GM10266 (cell line): ENCODE measurements at regions not wholly inside any gene's neighbourhood (a gene's known extent, or its start where the extent isn't known, plus 50 kb on each side); places are given as distances from the start of the nearest gene placed in this dataset.

Experiments
- DNase-seq: peaks from one replicate; pipeline ENCODE4 v3.0.0; 2012; ENCODE audit errors: extremely low spot score
- CTCF ChIP-seq: IDR thresholded peaks from 2 replicates; pipeline ENCODE4 v1.5.1; 2012; ENCODE audit warnings: mild to moderate bottlenecking, low read depth; ENCODE audit not compliant: control insufficient read depth, insufficient read depth; ENCODE audit errors: missing control alignments

- no peak for TF ChIP-seq CTCF
- DNase-seq, result no peak
Observed at GRCh38 chr14:84806181-84806580, 723.8 kb upstream of the FLRT2 start.

DNA sequence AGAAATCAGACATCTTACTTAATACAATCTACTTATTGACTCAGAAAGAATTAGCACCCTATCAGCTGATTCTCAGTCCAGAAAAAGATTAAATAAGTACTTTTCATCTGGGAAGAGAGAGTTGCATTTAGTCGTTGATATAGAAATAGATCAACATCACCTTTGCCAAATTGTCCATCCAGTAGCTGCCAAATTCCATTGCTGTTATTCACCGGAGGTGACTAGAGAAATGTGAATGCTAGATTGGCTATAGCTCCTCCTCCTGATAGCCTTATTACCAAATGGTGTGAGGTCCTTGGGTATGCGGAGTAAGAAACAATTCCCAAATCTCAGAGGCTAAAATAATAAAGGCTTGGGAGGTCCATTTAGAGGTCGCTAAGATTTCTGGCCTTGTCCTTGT is 723.3 kb upstream of the FLRT2 start:
- DNase-seq, result no peak

DNA sequence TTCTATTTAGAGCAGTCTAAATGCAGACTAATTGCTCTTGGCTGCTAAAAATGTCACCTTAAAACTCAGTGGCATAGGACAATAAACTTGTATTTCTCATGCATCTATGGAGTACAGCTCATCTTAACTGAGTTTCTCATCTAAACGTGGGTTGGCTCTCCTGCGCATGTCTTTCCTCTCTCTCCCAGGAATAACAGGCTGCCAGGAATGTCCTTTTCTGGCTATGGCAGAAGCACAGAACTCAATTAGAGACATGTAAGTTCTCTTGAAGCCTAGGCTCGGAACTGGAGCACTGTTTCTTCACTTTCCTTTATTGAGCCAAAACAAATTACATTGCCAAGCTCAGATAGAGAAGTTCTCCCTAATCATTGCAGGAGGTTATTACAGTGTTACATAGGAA is 722.3 kb upstream of the FLRT2 start:
- DNase-seq, result no peak
- TF ChIP-seq CTCF, result no peak

More for the DNA sequence above, 723.3 kb upstream of the FLRT2 start:
- TF ChIP-seq CTCF, result no peak

DNA sequence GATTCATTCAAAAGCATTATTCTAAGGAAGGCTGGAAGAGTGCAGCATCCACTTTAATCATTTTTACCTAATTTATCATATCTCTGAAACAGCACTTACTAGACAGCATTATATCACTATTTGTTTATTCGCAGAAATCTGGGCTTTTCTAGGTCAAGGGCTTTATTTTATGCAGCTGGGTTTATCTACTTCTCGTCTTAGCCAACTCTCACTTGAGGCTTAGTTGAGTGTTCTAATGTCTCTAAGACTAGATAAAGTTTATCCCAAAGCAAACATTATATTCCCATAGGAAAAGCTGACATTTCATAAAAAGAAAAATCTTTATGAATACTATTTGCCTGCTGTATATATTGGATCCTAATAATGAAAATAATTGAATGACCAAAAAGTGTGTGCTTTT is 720.8 kb upstream of the FLRT2 start:
- TF ChIP-seq CTCF, result no peak

DNA sequence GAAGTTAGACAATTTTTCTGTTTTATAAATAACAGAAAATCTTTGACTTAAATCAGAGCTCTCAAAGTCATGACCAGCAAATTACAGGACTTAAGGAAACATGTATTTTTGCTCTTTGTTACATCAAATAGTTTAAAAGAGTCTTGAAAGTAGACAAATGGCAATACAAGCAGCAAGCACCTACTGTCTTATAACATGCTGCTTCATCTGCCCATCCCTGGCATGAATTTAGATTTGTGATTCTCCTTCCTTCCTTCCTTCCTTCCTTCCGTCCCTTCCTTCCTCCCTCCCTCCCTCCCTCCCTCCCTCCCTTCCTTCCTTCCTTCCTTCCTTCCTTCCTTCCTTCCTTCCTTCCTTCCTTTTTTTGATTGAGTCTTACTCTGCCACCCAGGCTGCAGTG is 715.6 kb upstream of the FLRT2 start:
- no peak for DNase-seq
- TF ChIP-seq CTCF, result no peak

More for the DNA sequence above, 720.8 kb upstream of the FLRT2 start:
- DNase-seq, result no peak

- DNase-seq, result no peak
- no peak for TF ChIP-seq CTCF
Observed at GRCh38 chr14:84819528-84819927, 710.4 kb upstream of the FLRT2 start.

GRCh38 chr14:84825481-84826251 is 704.3 kb upstream of the FLRT2 start:
- DNase-seq, result no peak
- no peak for TF ChIP-seq CTCF
